ENCODE measurements at regions not wholly inside any gene's neighbourhood (a gene's known extent, or its start where the extent isn't known, plus 50 kb on each side); places are given as distances from the start of the nearest gene placed in this dataset.

GRCh38 chr13:73738626-73739025, 395.6 kb downstream of the KLF12 start:
- TF ChIP-seq ZC3H10 (CRISPR knock-in tag; IDR thresholded peaks at IDR 0.05) = no peak
- no peak for TF ChIP-seq ARNTL (CRISPR knock-in tag; IDR thresholded peaks at IDR 0.05; ENCODE audit: borderline replicate concordance, low read depth)
- no peak for TF ChIP-seq CSRNP3 (CRISPR knock-in tag; IDR thresholded peaks at IDR 0.05)
- TF ChIP-seq TCF4 (CRISPR knock-in tag; IDR thresholded peaks at IDR 0.05; ENCODE audit: borderline replicate concordance) = no peak
- TF ChIP-seq, protein P1, sequence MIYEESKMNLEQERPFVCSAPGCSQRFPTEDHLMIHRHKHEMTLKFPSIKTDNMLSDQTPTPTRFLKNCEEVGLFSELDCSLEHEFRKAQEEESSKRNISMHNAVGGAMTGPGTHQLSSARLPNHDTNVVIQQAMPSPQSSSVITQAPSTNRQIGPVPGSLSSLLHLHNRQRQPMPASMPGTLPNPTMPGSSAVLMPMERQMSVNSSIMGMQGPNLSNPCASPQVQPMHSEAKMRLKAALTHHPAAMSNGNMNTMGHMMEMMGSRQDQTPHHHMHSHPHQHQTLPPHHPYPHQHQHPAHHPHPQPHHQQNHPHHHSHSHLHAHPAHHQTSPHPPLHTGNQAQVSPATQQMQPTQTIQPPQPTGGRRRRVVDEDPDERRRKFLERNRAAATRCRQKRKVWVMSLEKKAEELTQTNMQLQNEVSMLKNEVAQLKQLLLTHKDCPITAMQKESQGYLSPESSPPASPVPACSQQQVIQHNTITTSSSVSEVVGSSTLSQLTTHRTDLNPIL (CRISPR knock-in tag; IDR thresholded peaks at IDR 0.05; ENCODE audit: low read depth) = no peak
- TF ChIP-seq, protein P2, sequence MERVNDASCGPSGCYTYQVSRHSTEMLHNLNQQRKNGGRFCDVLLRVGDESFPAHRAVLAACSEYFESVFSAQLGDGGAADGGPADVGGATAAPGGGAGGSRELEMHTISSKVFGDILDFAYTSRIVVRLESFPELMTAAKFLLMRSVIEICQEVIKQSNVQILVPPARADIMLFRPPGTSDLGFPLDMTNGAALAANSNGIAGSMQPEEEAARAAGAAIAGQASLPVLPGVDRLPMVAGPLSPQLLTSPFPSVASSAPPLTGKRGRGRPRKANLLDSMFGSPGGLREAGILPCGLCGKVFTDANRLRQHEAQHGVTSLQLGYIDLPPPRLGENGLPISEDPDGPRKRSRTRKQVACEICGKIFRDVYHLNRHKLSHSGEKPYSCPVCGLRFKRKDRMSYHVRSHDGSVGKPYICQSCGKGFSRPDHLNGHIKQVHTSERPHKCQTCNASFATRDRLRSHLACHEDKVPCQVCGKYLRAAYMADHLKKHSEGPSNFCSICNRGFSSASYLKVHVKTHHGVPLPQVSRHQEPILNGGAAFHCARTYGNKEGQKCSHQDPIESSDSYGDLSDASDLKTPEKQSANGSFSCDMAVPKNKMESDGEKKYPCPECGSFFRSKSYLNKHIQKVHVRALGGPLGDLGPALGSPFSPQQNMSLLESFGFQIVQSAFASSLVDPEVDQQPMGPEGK (CRISPR knock-in tag; IDR thresholded peaks at IDR 0.05; ENCODE audit: borderline replicate concordance) = no peak
- TF ChIP-seq, protein P3, sequence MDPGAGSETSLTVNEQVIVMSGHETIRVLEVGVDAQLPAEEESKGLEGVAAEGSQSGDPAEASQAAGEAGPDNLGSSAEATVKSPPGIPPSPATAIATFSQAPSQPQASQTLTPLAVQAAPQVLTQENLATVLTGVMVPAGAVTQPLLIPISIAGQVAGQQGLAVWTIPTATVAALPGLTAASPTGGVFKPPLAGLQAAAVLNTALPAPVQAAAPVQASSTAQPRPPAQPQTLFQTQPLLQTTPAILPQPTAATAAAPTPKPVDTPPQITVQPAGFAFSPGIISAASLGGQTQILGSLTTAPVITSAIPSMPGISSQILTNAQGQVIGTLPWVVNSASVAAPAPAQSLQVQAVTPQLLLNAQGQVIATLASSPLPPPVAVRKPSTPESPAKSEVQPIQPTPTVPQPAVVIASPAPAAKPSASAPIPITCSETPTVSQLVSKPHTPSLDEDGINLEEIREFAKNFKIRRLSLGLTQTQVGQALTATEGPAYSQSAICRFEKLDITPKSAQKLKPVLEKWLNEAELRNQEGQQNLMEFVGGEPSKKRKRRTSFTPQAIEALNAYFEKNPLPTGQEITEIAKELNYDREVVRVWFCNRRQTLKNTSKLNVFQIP (CRISPR knock-in tag; IDR thresholded peaks at IDR 0.05; ENCODE audit: borderline replicate concordance, low read depth) = no peak
- no peak for TF ChIP-seq ISL1 (CRISPR knock-in tag; IDR thresholded peaks at IDR 0.05)
- TF ChIP-seq TOX (CRISPR knock-in tag; IDR thresholded peaks at IDR 0.05; ENCODE audit: borderline replicate concordance) = no peak
- no peak for TF ChIP-seq PPARA (CRISPR knock-in tag; IDR thresholded peaks at IDR 0.05; ENCODE audit: borderline replicate concordance)
- no peak for TF ChIP-seq BACH2 (CRISPR knock-in tag; IDR thresholded peaks at IDR 0.05; ENCODE audit: borderline replicate concordance)
- TF ChIP-seq ZNF70 (CRISPR knock-in tag; IDR thresholded peaks at IDR 0.05) = no peak
- no peak for TF ChIP-seq RARB (CRISPR knock-in tag; IDR thresholded peaks at IDR 0.05)
- TF ChIP-seq ZFP3 (CRISPR knock-in tag; IDR thresholded peaks at IDR 0.05) = no peak
